Transverse colon (tissue), 4 donors: ENCODE measurements at regions not wholly inside any gene's neighbourhood (a gene's known extent, or its start where the extent isn't known, plus 50 kb on each side); places are given as distances from the start of the nearest gene placed in this dataset.

ENCODE experiments used
- CTCF ChIP-seq, 5 experiments: fragments of 200-600 bp in 3 of 5; fragments of 450-650 bp in 2 of 5; sonication (generic) in 3 of 5; IDR thresholded peaks; 1 replicate in 2 of 5; 2 replicates in 3 of 5; pipeline ENCODE4 v1.5.1; 2016 to 2017; ENCODE audit warnings: antibody characterized with exemption in 5 of 5, inconsistent platforms in 3 of 5, mild to moderate bottlenecking in 2 of 5, moderate library complexity in 1 of 5
- EP300 ChIP-seq: sonication (generic); formaldehyde crosslinking; IDR thresholded peaks from one replicate; pipeline ENCODE4 v1.6.1; 2017; ENCODE audit warnings: antibody characterized with exemption, low read depth
- POLR2A ChIP-seq: fragments of 450-650 bp; IDR thresholded peaks from one replicate; pipeline ENCODE4 v1.6.1; 2016; ENCODE audit warnings: antibody characterized with exemption, mild to moderate bottlenecking, moderate library complexity
- POLR2AphosphoS5 ChIP-seq, 3 donors: sonication (generic); formaldehyde crosslinking; IDR thresholded peaks; one replicate each; pipeline ENCODE4 v1.6.1; 2016; ENCODE audit warnings: antibody characterized with exemption in 3 of 3

GRCh38 chr6:119966484-119966883 is 616.9 kb upstream of the MAN1A1 start:
- no peak for TF ChIP-seq EP300
- no peak for TF ChIP-seq POLR2AphosphoS5 (IDR thresholded peaks at IDR 0.05)
- TF ChIP-seq CTCF (IDR thresholded peaks at IDR 0.05): no peak
- no peak for TF ChIP-seq POLR2A
